ENCODE measurements at regions not wholly inside any gene's neighbourhood (a gene's known extent, or its start where the extent isn't known, plus 50 kb on each side); places are given as distances from the start of the nearest gene placed in this dataset.
A peak's percentile ranks its signal among the peaks of the same experiment; 100 is the strongest.

GRCh38 chr2:57740891-57741290, 305.7 kb upstream of the VRK2 start:
- peak; percentile 51 for DNase-seq

- no peak for DNase-seq
Measured at GRCh38 chr2:57753636-57754035, 293.0 kb upstream of the VRK2 start.

DNA sequence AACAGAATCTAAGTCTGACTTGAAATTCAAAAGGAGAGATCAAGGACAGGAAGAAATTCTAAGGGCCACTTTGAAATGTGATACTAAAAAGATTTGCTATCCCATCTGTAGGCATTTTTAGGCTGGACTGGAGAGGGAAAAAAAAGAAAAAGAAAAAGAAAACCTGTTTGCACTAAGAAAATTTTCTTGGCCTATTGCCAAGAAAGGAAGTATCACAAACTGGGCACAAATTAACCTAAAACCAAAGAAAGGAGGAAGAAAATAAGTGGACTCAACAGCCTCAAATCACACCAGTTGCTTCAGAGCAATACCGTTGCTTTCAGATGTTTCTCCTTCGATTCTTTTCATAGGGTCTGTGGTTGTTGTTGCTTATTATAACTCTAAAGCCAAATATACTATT, 287.9 kb upstream of the VRK2 start:
- DNase-seq, result no peak

DNA sequence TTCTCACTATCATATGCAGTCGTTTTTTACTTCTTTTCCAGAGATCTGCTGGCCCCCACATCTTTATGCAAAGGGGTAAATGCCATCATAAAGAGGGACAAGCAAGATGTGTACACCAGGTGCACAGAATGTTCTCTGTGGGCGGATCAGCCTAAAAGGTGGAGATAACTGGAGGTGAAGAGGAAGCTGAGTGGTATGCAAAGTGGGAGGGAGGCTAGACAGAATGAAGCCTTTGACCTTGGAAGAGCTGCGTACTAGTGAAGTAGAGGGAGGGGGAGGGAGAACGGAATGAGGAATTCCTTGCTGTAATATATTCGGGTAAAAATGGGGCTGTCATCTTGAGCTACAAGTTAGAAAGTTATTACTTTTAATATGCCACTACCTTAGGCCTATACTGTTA, 287.5 kb upstream of the VRK2 start:
- DNase-seq, result no peak

DNA sequence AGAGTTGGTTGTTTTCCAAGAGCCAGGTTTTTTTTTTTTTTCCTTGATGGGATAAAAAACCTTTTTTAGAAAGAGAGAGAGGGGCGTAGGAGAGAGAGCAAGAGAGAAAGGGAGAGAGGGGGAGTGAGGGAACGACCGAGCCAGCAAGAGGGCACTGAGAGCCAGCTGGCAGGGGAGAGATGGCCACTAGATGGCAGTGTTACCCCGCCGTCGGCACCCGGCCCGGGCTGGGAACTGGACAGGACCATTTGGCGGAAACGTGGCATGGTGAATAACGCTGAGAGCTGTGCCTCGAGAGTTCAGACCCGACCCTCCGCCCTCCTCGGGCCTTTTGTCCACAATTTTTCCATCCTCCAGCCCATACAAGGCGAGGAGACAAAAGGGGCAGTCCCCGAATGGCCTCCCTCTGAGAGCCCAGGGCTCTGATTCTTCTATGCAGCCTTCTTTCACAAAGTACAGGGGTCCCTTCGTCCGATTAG, 286.7 kb upstream of the VRK2 start:
- DNase-seq, result peak; percentile 67

DNA sequence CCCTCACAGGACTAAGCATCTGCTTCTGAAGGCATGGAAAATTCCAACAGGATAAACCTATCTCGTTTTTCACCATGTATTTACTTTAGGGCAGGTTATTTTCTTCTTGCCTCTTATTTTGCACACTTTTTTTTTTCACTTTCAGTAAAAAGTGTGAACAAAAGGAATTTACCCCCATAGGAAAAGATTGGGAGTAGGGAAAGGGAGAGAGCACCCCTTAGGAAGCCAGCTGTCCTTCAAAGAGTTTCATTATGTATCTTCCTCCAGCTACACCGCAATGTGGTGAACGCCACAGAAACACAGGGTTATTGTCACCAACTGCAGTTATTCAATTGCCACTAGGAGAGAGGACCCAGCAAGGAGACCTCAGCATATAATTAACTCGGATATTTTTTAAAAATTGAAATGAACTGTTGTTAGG, 286.2 kb upstream of the VRK2 start:
- DNase-seq, result no peak

DNA sequence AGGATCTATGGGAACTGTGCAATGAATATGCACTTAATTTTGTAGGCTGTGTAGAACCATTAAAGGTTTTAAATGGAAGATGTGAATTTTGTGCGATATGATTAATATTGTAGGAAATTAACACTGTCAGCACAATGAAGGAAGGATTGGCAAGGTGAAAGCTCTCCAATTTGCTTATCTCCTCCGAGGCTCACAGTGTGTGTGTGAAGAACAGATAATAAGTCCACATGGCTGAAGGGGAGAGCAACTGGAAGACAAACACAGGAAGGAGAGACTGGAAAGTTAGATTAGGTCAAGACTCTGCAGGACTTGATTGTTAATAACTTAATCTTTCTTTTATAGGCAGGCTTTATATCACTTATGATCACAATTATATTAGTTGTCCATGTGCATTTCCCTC, 269.7 kb upstream of the VRK2 start:
- DNase-seq, result no peak

DNA sequence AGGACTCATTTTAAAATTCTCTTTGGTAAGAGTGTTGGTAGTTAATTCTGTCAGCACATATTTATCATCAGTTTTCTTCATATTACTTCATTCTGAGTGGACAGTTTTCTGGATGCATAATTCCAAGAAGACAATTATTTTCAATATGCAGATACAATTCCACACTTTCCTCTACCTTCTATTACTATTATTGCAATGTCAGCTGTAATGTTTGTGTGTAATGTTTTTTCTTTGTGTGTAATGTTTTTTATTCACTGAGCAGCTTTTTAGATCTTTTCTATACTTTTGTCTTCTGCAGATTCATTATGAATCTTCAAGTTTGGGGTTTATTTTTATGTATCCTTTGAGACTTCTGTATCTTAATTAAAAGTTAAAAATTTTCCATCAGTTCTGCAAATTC, 264.0 kb upstream of the VRK2 start:
- DNase-seq, result no peak

GRCh38 chr2:57793310-57793709, 253.3 kb upstream of the VRK2 start:
- DNase-seq, result no peak

GRCh38 chr2:57796527-57796926, 250.1 kb upstream of the VRK2 start:
- no peak for DNase-seq

DNA sequence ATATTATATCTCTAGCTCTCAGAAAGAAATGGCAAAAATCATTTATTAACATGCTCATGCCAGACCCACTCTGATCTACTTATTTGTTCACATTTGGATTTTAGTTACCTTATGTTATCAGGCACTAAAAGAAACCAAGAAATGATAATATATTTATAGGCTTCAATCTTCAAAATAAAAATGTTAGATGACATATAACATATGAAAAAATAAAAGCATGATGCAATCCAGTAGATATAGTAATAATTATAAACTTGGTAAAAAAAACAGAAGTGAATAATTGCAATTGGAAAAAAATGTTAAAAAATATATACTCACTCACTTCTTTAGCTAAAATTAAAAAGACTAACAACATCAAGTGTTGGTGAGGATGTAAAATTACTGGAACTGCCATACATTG, 248.3 kb upstream of the VRK2 start:
- DNase-seq, result no peak

GRCh38 chr2:57802243-57802642, 244.4 kb upstream of the VRK2 start:
- no peak for DNase-seq

DNA sequence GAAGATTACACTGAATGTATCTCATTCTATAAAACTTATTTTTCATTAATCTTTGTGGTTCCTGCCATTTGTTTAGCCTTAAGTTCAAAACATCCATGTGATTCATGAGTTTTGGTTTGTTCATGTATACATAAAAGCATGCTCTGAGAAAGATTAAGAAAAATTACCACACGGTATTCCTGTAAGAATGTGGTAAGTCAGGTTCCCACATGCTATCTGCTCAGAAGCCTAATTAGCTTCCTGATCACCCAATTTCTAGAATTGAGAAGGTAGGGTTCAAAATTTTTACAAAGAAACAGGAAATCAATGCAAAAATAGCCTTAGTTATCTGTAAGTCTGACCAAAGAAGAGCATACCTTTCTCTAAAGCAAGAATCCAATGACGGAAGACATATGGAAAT, 241.6 kb upstream of the VRK2 start:
- DNase-seq, result no peak

- no peak for DNase-seq
Measured at GRCh38 chr2:57806449-57806968, 240.1 kb upstream of the VRK2 start.

- no peak for DNase-seq
Measured at GRCh38 chr2:57809230-57809629, 237.4 kb upstream of the VRK2 start.

DNA sequence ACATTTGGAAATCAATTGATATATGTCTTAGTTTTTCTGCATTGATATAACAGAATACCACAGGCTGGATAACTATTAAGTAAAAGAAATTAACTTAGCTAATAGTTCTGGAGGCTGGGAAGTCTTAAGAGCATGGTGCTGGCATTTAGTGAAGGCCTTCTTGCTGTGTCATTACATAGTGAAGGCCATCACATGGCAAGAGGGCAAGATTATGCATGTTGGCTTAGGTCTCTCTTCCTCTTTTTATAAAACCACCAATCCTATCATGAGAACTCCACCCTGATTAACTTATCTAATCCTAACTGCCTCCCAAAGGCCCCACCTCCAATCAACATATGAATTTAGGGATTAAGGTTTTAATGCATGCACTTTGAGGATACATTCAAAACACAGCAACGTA, 225.5 kb upstream of the VRK2 start:
- DNase-seq, result no peak

DNA sequence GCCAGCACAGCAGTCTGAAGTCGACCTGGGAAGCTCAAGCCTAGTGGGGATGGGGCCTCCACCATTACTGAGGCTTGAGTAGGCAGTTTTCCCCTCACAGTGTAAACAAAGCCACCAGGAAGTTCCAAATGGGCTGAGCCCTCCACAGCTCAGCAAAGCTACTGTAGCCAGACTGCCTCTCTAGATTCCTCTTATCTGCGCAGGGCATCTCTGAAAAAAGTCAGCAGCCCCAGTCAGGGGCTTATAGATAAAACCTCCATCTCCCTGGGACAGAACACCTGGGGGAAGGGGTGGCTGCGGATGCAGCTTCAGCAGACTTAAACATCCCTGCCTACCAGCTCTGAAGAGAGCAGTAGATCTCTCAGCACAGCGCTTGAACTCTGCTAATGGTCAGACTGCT, 218.4 kb upstream of the VRK2 start:
- DNase-seq, result no peak

GRCh38 chr2:57834666-57835065, 211.9 kb upstream of the VRK2 start:
- no peak for DNase-seq

- no peak for DNase-seq
Measured at GRCh38 chr2:57842531-57842930, 204.1 kb upstream of the VRK2 start.

DNA sequence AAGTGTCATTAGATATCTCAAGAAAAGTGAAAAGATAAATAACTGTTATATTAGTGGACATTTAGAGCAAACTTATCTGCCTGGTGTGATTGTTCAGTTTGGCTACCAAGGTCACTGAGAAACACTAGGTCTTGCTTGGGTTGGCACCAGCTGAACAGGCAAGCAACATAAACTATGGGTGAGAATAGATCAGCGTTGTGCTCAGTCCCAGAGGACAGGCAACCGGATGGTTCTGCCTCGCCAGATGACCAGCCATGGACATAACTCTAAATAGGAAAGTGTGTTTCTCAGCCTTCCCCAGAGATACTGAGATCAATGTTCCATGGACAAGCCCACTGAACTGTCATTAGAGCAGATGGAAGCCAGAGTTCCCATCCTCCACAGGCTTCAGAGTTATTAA, 203.4 kb upstream of the VRK2 start:
- no peak for DNase-seq

- DNase-seq, result no peak
Measured at GRCh38 chr2:57848723-57849122, 197.9 kb upstream of the VRK2 start.

DNA sequence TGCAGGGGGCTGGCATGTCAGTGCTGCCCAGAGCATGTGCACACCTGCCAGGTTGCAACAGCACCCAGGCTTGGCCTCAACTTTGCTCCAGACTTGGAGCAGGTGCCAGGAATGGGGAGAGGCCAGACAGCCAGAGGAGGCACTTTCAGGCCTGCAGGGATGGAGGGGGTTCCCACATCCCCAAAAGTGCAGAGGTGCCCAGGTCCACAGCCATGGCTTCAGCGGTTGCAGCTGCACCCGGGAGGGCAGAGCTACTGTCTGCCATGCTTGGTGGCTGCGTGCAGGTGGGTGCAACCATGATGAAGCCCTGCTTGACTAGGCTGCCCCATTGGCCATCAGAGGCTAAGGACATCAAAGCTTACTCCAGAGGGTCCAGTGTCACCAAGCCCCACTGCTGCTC, 196.8 kb upstream of the VRK2 start:
- DNase-seq, result no peak

- no peak for DNase-seq
Measured at GRCh38 chr2:57850415-57851130, 196.0 kb upstream of the VRK2 start.

DNA sequence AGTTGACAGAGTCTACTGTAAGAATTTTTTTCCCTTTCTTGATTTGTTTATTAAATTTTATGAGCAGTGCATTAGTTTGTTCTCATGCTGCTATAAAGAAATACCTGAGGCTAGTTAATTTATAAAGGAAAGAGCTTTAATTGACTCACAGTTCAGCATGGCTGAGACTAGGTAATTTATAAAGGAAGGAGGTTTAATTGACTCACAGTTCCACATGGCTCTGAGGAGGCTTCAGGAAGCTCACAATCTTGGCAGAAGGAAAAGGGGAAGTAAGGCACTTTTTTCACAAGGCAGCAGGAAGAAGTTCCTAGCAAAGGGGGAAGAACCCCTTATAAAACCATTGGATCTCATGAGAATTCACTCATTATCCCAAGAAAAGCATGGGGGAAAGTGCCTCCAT, 191.4 kb upstream of the VRK2 start:
- no peak for DNase-seq

GRCh38 chr2:57859755-57860154, 186.9 kb upstream of the VRK2 start:
- no peak for DNase-seq

Measured in NCI-H1105 treated with DMSO at 0.1 percent for 48 hours (cell line).